ENCODE measurements at regions not wholly inside any gene's neighbourhood (a gene's known extent, or its start where the extent isn't known, plus 50 kb on each side); places are given as distances from the start of the nearest gene placed in this dataset.

GRCh38 chr12:53827306-53827705 lies 75.5 kb upstream of the CISTR start:
- no peaks in the 10 kb centered on the region for H4K20me1 ChIP-seq (replicated peaks; ENCODE audit: control insufficient read depth, extremely low read depth, insufficient read depth, low read length)
- dilution Hi-C loops (cut with MboI; ENCODE audit: extremely low pct_ligation_motif_present, low sequenced_read_pairs) = no loop called here
- no peak overlapping the region for H3K4me2 ChIP-seq (ENCODE audit: insufficient read depth, low read length)
- H3K9me3 ChIP-seq (replicated peaks; ENCODE audit: control insufficient read depth, insufficient read depth, low read length) = no peaks in the 10 kb centered on the region
- intact Hi-C loops (cut with micrococcal nuclease) = no loop called here
- no peaks in the 10 kb centered on the region for H3K9me1 ChIP-seq (replicated peaks; ENCODE audit: control insufficient read depth, extremely low read depth, insufficient read depth, low read length)
- no peaks in the 10 kb centered on the region for H3K79me2 ChIP-seq (ENCODE audit: control insufficient read depth, insufficient read depth, low read length)
- ChIA-PET CTCF (no interaction called here), POLR2A (no interaction called here)
- H3K27ac ChIP-seq (ENCODE audit: insufficient read depth, low read depth, low read length) = no peak overlapping the region
- H2AFZ ChIP-seq (ENCODE audit: low read depth, low read length) = no peak overlapping the region
- no peak for FAIRE-seq
- no peaks in the 10 kb centered on the region for H3K4me1 ChIP-seq (ENCODE audit: control insufficient read depth, extremely low read depth, insufficient read depth, low read length)
- TF ChIP-seq EZH2 (IDR thresholded peaks at IDR 0.05; ENCODE audit: borderline replicate concordance, low read depth, low read length, severe bottlenecking) (no peak), FOS (IDR thresholded peaks at IDR 0.05; ENCODE audit: borderline replicate concordance, insufficient read depth, low read length) (no peak)
- H3K9ac ChIP-seq (replicated peaks; ENCODE audit: extremely low read depth, insufficient read depth, low read length) = no peak overlapping the region
- no peak for DNase-seq (ENCODE audit: low read depth, low spot score)
- H3K4me3 ChIP-seq (replicated peaks in 1 of 3; ENCODE audit: insufficient read depth in 1 of 3, low read depth in 1 of 3, low read length in 3 of 3) = no peak overlapping the region
- H3K27me3 ChIP-seq (ENCODE audit: control insufficient read depth in 2 of 2, insufficient read depth in 2 of 2, low read length in 2 of 2) = peaks cover 8 to 10% of the 10 kb centered on the region in 2 experiments
- H3K36me3 ChIP-seq (ENCODE audit: control insufficient read depth in 2 of 2, extremely low read depth in 1 of 2, insufficient read depth in 2 of 2, low read length in 2 of 2) = no peaks in the 10 kb centered on the region
- BruUV-seq (replicated peaks) = no TSS peak

DNA sequence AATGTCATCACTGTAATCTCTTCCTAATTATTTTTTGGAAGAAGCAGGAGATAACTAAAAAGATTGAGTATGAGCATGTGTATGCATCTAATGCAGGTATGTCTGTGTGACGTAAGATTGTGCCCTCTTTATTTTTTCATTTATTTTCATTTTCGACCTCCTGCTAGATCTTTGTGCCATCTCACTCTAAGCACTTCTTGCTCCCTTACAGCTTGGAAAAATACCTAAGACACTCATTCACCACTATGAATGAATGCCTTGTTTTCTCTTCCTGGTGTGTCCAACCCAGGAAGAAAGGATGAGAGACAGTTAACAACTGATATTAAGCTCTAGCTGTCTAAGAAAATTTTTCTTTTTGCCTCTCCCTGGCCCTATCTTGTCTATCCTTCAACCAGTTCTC lies 76.8 kb upstream of the CISTR start:
- Histone ChIP-seq H3K27ac (ENCODE audit: insufficient read depth, low read depth, low read length) (no peak overlapping the region), H3K9me1 (replicated peaks; ENCODE audit: control insufficient read depth, extremely low read depth, insufficient read depth, low read length) (no peaks in the 10 kb centered on the region), H4K20me1 (replicated peaks; ENCODE audit: control insufficient read depth, extremely low read depth, insufficient read depth, low read length) (no peaks in the 10 kb centered on the region), H3K27me3 (ENCODE audit: control insufficient read depth in 2 of 2, insufficient read depth in 2 of 2, low read length in 2 of 2) (peaks cover 6 to 13% of the 10 kb centered on the region in 2 experiments), H3K79me2 (ENCODE audit: control insufficient read depth, insufficient read depth, low read length) (no peaks in the 10 kb centered on the region), H3K4me2 (ENCODE audit: insufficient read depth, low read length) (no peak overlapping the region), H3K4me3 (replicated peaks in 1 of 3; ENCODE audit: insufficient read depth in 1 of 3, low read depth in 1 of 3, low read length in 3 of 3) (no peak overlapping the region), H3K9me3 (replicated peaks; ENCODE audit: control insufficient read depth, insufficient read depth, low read length) (no peaks in the 10 kb centered on the region), H3K36me3 (ENCODE audit: control insufficient read depth in 2 of 2, extremely low read depth in 1 of 2, insufficient read depth in 2 of 2, low read length in 2 of 2) (no peaks in the 10 kb centered on the region), H2AFZ (ENCODE audit: low read depth, low read length) (no peak overlapping the region), H3K4me1 (ENCODE audit: control insufficient read depth, extremely low read depth, insufficient read depth, low read length) (no peaks in the 10 kb centered on the region), H3K9ac (replicated peaks; ENCODE audit: extremely low read depth, insufficient read depth, low read length) (no peak overlapping the region)
- TF ChIP-seq POLR2A (IDR thresholded peaks at IDR 0.05; ENCODE audit: low read depth, low read length) (no peak), POLR2AphosphoS5 (IDR thresholded peaks at IDR 0.05; ENCODE audit: insufficient read depth, low read depth, low read length) (no peak), FOS (IDR thresholded peaks at IDR 0.05; ENCODE audit: borderline replicate concordance, insufficient read depth, low read length) (no peak), EZH2 (IDR thresholded peaks at IDR 0.05; ENCODE audit: borderline replicate concordance, low read depth, low read length, severe bottlenecking) (no peak), JUN (IDR thresholded peaks at IDR 0.05; ENCODE audit: borderline replicate concordance, insufficient read depth, insufficient read length, low read depth) (no peak), GATA2 (IDR thresholded peaks at IDR 0.05; ENCODE audit: insufficient read depth, insufficient read length, low read depth, low read length) (no peak)
- TF ChIP-seq, protein P1, sequence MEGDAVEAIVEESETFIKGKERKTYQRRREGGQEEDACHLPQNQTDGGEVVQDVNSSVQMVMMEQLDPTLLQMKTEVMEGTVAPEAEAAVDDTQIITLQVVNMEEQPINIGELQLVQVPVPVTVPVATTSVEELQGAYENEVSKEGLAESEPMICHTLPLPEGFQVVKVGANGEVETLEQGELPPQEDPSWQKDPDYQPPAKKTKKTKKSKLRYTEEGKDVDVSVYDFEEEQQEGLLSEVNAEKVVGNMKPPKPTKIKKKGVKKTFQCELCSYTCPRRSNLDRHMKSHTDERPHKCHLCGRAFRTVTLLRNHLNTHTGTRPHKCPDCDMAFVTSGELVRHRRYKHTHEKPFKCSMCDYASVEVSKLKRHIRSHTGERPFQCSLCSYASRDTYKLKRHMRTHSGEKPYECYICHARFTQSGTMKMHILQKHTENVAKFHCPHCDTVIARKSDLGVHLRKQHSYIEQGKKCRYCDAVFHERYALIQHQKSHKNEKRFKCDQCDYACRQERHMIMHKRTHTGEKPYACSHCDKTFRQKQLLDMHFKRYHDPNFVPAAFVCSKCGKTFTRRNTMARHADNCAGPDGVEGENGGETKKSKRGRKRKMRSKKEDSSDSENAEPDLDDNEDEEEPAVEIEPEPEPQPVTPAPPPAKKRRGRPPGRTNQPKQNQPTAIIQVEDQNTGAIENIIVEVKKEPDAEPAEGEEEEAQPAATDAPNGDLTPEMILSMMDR (IDR thresholded peaks at IDR 0.05; ENCODE audit: extremely low read depth in 1 of 2, insufficient read depth in 1 of 2, low read depth in 1 of 2, low read length in 2 of 2) = no peak
- intact Hi-C loops (cut with micrococcal nuclease) (no loop called here), dilution Hi-C loops (cut with MboI; ENCODE audit: extremely low pct_ligation_motif_present, low sequenced_read_pairs) (no loop called here)
- DNase-seq (ENCODE audit: low read depth, low spot score) = no peak
- no TSS peak for BruUV-seq (replicated peaks)
- ChIA-PET POLR2A (no interaction called here), CTCF (no interaction called here)
- no peak for FAIRE-seq
